Natural killer cell treated with Interleukin-12 subunit alpha and Interleukin-12 subunit beta and Interleukin-15 and Interleukin-18, amount 100 ng/mL, for 72 hours (primary cell): ENCODE measurements at regions not wholly inside any gene's neighbourhood (a gene's known extent, or its start where the extent isn't known, plus 50 kb on each side); places are given as distances from the start of the nearest gene placed in this dataset.

Source experiments
- ATAC-seq, 2 donors: fragments of 150-1000 bp; cut with Tn5 transposase in 1 of 2; sonication (Bioruptor Pico), chemical (Tn5 transposase) in 1 of 2; 2 replicates each; pipeline ENCODE4 v1.10.0; 2021
- DNase-seq: peaks from one replicate; pipeline ENCODE4 v3.0.0; 2022; ENCODE audit warnings: low spot score
- H3K27ac Mint-ChIP-seq, 2 donors: 1 replicate in 1 of 2; 2 replicates in 1 of 2; pipeline ENCODE4 v1.8.0; 2022; ENCODE audit warnings: mixed read lengths in 2 of 2, mild to moderate bottlenecking in 1 of 2, moderate library complexity in 1 of 2
- H3K27me3 Mint-ChIP-seq, 2 donors: 1 replicate in 1 of 2; 2 replicates in 1 of 2; pipeline ENCODE4 v1.8.0; 2022; ENCODE audit warnings: mixed read lengths in 2 of 2
- H3K36me3 Mint-ChIP-seq: one replicate; pipeline ENCODE4 v1.8.0; 2022; ENCODE audit warnings: mixed read lengths
- H3K4me1 Mint-ChIP-seq, 2 donors: 1 replicate in 1 of 2; 2 replicates in 1 of 2; pipeline ENCODE4 v1.8.0; 2022; ENCODE audit warnings: low read depth in 2 of 2, mixed read lengths in 2 of 2, mild to moderate bottlenecking in 1 of 2
- H3K4me3 Mint-ChIP-seq: one replicate; pipeline ENCODE4 v1.8.0; 2022; ENCODE audit warnings: mixed read lengths
- H3K9me3 Mint-ChIP-seq: 2 replicates; pipeline ENCODE4 v1.8.0; 2022; ENCODE audit warnings: mixed read lengths

- peaks cover 10% of the 10 kb centered on the region for H3K9me3 Mint-ChIP-seq
- no peak overlapping the region for H3K4me3 Mint-ChIP-seq
- H3K36me3 Mint-ChIP-seq, result no peaks in the 10 kb centered on the region
- ATAC-seq (no peak), DNase-seq (no peak)
- H3K4me1 Mint-ChIP-seq, result no peaks in the 10 kb centered on the region
- H3K27me3 Mint-ChIP-seq, result no peaks in the 10 kb centered on the region
- H3K27ac Mint-ChIP-seq, result no peak overlapping the region
These were observed 287.2 kb upstream of the POU3F2 start for GRCh38 chr6:98547151-98547550.

- H3K4me1 Mint-ChIP-seq, result no peaks in the 10 kb centered on the region
- ATAC-seq (no peak), DNase-seq (no peak)
- peaks cover 10% of the 10 kb centered on the region for H3K9me3 Mint-ChIP-seq
- no peaks in the 10 kb centered on the region for H3K27me3 Mint-ChIP-seq
- no peaks in the 10 kb centered on the region for H3K36me3 Mint-ChIP-seq
- H3K27ac Mint-ChIP-seq, result no peak overlapping the region
- no peak overlapping the region for H3K4me3 Mint-ChIP-seq
These were observed 286.7 kb upstream of the POU3F2 start for GRCh38 chr6:98547634-98548033.

GRCh38 chr6:98548301-98548700 lies 286.1 kb upstream of the POU3F2 start:
- H3K4me3 Mint-ChIP-seq, result no peak overlapping the region
- H3K4me1 Mint-ChIP-seq, result no peaks in the 10 kb centered on the region
- no peak overlapping the region for H3K27ac Mint-ChIP-seq
- ATAC-seq (no peak), DNase-seq (no peak)
- H3K9me3 Mint-ChIP-seq, result peaks cover 10% of the 10 kb centered on the region
- H3K27me3 Mint-ChIP-seq, result no peaks in the 10 kb centered on the region
- no peaks in the 10 kb centered on the region for H3K36me3 Mint-ChIP-seq

GRCh38 chr6:98560418-98560817 lies 274.0 kb upstream of the POU3F2 start:
- H3K4me1 Mint-ChIP-seq, result no peaks in the 10 kb centered on the region
- ATAC-seq (no peak), DNase-seq (no peak)
- H3K27me3 Mint-ChIP-seq, result no peaks in the 10 kb centered on the region
- H3K9me3 Mint-ChIP-seq, result peaks cover 6% of the 10 kb centered on the region
- H3K4me3 Mint-ChIP-seq, result no peak overlapping the region
- no peak overlapping the region for H3K27ac Mint-ChIP-seq
- H3K36me3 Mint-ChIP-seq, result no peaks in the 10 kb centered on the region

- Mint-ChIP-seq H3K9me3 (peaks cover 6% of the 10 kb centered on the region), H3K36me3 (no peaks in the 10 kb centered on the region), H3K27me3 (no peaks in the 10 kb centered on the region), H3K27ac (no peak overlapping the region), H3K4me3 (no peak overlapping the region), H3K4me1 (no peaks in the 10 kb centered on the region)
- DNase-seq (no peak), ATAC-seq (no peak)
These were observed 273.5 kb upstream of the POU3F2 start for GRCh38 chr6:98560841-98561240.

- Mint-ChIP-seq H3K36me3 (no peaks in the 10 kb centered on the region), H3K27ac (no peak overlapping the region), H3K27me3 (no peaks in the 10 kb centered on the region), H3K4me3 (no peak overlapping the region), H3K4me1 (no peaks in the 10 kb centered on the region), H3K9me3 (peaks cover 6% of the 10 kb centered on the region)
- ATAC-seq (no peak), DNase-seq (no peak)
These were observed 268.2 kb upstream of the POU3F2 start for GRCh38 chr6:98566126-98566525.

GRCh38 chr6:98572579-98572978 lies 261.8 kb upstream of the POU3F2 start:
- no peak overlapping the region for H3K27ac Mint-ChIP-seq
- no peaks in the 10 kb centered on the region for H3K27me3 Mint-ChIP-seq
- H3K9me3 Mint-ChIP-seq, result peaks cover 3% of the 10 kb centered on the region
- ATAC-seq (no peak), DNase-seq (no peak)
- no peaks in the 10 kb centered on the region for H3K4me1 Mint-ChIP-seq
- H3K36me3 Mint-ChIP-seq, result no peaks in the 10 kb centered on the region
- no peak overlapping the region for H3K4me3 Mint-ChIP-seq

- Mint-ChIP-seq H3K27me3 (no peaks in the 10 kb centered on the region), H3K36me3 (no peaks in the 10 kb centered on the region), H3K9me3 (peaks cover 7% of the 10 kb centered on the region), H3K27ac (no peak overlapping the region), H3K4me1 (no peaks in the 10 kb centered on the region), H3K4me3 (no peak overlapping the region)
- DNase-seq (no peak), ATAC-seq (no peak)
These were observed 259.4 kb upstream of the POU3F2 start for GRCh38 chr6:98574984-98575383.

GRCh38 chr6:98576791-98577190 lies 257.6 kb upstream of the POU3F2 start:
- no peaks in the 10 kb centered on the region for H3K27me3 Mint-ChIP-seq
- H3K36me3 Mint-ChIP-seq, result no peaks in the 10 kb centered on the region
- H3K4me1 Mint-ChIP-seq, result no peaks in the 10 kb centered on the region
- DNase-seq (no peak), ATAC-seq (no peak)
- H3K9me3 Mint-ChIP-seq, result peaks cover 10% of the 10 kb centered on the region
- no peak overlapping the region for H3K4me3 Mint-ChIP-seq
- no peak overlapping the region for H3K27ac Mint-ChIP-seq

GRCh38 chr6:98578016-98578415 lies 256.4 kb upstream of the POU3F2 start:
- H3K27ac Mint-ChIP-seq, result no peak overlapping the region
- no peak overlapping the region for H3K4me3 Mint-ChIP-seq
- peaks cover 10% of the 10 kb centered on the region for H3K9me3 Mint-ChIP-seq
- H3K27me3 Mint-ChIP-seq, result no peaks in the 10 kb centered on the region
- no peaks in the 10 kb centered on the region for H3K36me3 Mint-ChIP-seq
- no peaks in the 10 kb centered on the region for H3K4me1 Mint-ChIP-seq
- no peak for DNase-seq
- no peak for ATAC-seq

- Mint-ChIP-seq H3K36me3 (no peaks in the 10 kb centered on the region), H3K9me3 (peaks cover 9% of the 10 kb centered on the region), H3K27me3 (no peaks in the 10 kb centered on the region), H3K4me3 (no peak overlapping the region), H3K27ac (no peak overlapping the region), H3K4me1 (no peaks in the 10 kb centered on the region)
- no peak for DNase-seq
- ATAC-seq, result no peak
These were observed 255.3 kb upstream of the POU3F2 start for GRCh38 chr6:98579079-98579478.

GRCh38 chr6:98579941-98580340 lies 254.4 kb upstream of the POU3F2 start:
- no peak for ATAC-seq
- Mint-ChIP-seq H3K4me1 (no peaks in the 10 kb centered on the region), H3K27ac (no peak overlapping the region), H3K36me3 (no peaks in the 10 kb centered on the region), H3K27me3 (no peaks in the 10 kb centered on the region), H3K9me3 (peaks cover 7% of the 10 kb centered on the region), H3K4me3 (no peak overlapping the region)
- no peak for DNase-seq

- H3K27me3 Mint-ChIP-seq, result no peaks in the 10 kb centered on the region
- peaks cover 7% of the 10 kb centered on the region for H3K9me3 Mint-ChIP-seq
- H3K27ac Mint-ChIP-seq, result no peak overlapping the region
- ATAC-seq, result no peak
- H3K36me3 Mint-ChIP-seq, result no peaks in the 10 kb centered on the region
- no peaks in the 10 kb centered on the region for H3K4me1 Mint-ChIP-seq
- DNase-seq, result no peak
- H3K4me3 Mint-ChIP-seq, result no peak overlapping the region
These were observed 252.7 kb upstream of the POU3F2 start for GRCh38 chr6:98581705-98582104.

GRCh38 chr6:98583506-98583905 lies 250.9 kb upstream of the POU3F2 start:
- no peak for DNase-seq
- no peaks in the 10 kb centered on the region for H3K36me3 Mint-ChIP-seq
- H3K9me3 Mint-ChIP-seq, result peaks cover 11% of the 10 kb centered on the region
- no peaks in the 10 kb centered on the region for H3K27me3 Mint-ChIP-seq
- no peak overlapping the region for H3K27ac Mint-ChIP-seq
- no peak for ATAC-seq
- no peak overlapping the region for H3K4me3 Mint-ChIP-seq
- H3K4me1 Mint-ChIP-seq, result no peaks in the 10 kb centered on the region

GRCh38 chr6:98586163-98586562 lies 248.2 kb upstream of the POU3F2 start:
- H3K4me3 Mint-ChIP-seq, result no peak overlapping the region
- ATAC-seq (no peak), DNase-seq (no peak)
- H3K4me1 Mint-ChIP-seq, result no peaks in the 10 kb centered on the region
- H3K9me3 Mint-ChIP-seq, result peaks cover 4% of the 10 kb centered on the region
- no peaks in the 10 kb centered on the region for H3K27me3 Mint-ChIP-seq
- no peak overlapping the region for H3K27ac Mint-ChIP-seq
- H3K36me3 Mint-ChIP-seq, result no peaks in the 10 kb centered on the region
